ENCODE measurements at regions not wholly inside any gene's neighbourhood (a gene's known extent, or its start where the extent isn't known, plus 50 kb on each side); places are given as distances from the start of the nearest gene placed in this dataset.

DNA sequence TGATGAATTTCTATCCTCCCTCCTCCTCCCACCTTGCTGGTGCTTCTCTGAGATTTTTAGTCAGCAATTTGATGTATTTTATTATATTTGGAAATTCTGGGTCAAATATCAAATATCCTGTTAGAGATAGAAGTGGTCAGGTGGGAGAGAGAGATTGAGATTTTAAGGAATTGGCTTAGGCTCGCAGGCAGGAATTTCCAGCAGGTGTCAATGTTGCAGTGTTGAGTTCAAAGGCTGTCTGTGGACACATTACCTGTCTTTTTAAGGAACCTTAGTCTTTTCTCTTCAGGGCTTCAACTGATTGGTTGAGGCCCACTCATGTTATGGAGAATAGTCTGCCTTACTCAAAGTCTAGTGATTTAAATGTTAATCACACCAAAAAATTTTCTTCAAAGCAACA is 457.3 kb downstream of the FLRT2 start:
- TF ChIP-seq CTCF (IDR thresholded peaks at IDR 0.05), result no peak
- no peak for TF ChIP-seq POLR2A (IDR thresholded peaks at IDR 0.05)
